GM23248 (cell line): ENCODE measurements at regions not wholly inside any gene's neighbourhood (a gene's known extent, or its start where the extent isn't known, plus 50 kb on each side); places are given as distances from the start of the nearest gene placed in this dataset.
A peak's percentile ranks its signal among the peaks of the same experiment; 100 is the strongest.

Experiments used
- DNase-seq: peaks from one replicate; pipeline ENCODE4 v3.0.0-alpha.2; 2015
- H2AFZ ChIP-seq: fragments of 200-600 bp; sonication (generic); 2 replicates; pipeline ENCODE4 v1.6.1; 2016; ENCODE audit warnings: antibody characterized with exemption
- H3F3A ChIP-seq: fragments of 200-600 bp; sonication (generic); 2 replicates; pipeline ENCODE4 v1.6.1; 2016; ENCODE audit warnings: mild to moderate bottlenecking, antibody characterized with exemption, mixed run types; ENCODE audit not compliant: insufficient read depth
- H3K27ac ChIP-seq: fragments of 200-600 bp; sonication (generic); 2 replicates; pipeline ENCODE4 v1.5.1; 2016; ENCODE audit warnings: mild to moderate bottlenecking
- H3K27me3 ChIP-seq: fragments of 200-600 bp; sonication (generic); replicated peaks from 2 replicates; pipeline ENCODE4 v1.6.1; 2016; ENCODE audit warnings: mild to moderate bottlenecking; ENCODE audit not compliant: insufficient read depth
- H3K36me3 ChIP-seq: fragments of 200-600 bp; sonication (generic); 2 replicates; pipeline ENCODE4 v1.6.1; 2016; ENCODE audit warnings: low read depth, mild to moderate bottlenecking
- H3K4me1 ChIP-seq: fragments of 200-600 bp; sonication (generic); 2 replicates; pipeline ENCODE4 v1.6.1; 2016; ENCODE audit warnings: mild to moderate bottlenecking; ENCODE audit not compliant: insufficient read depth
- H3K4me2 ChIP-seq: fragments of 200-600 bp; sonication (generic); one replicate; pipeline ENCODE4 v1.6.1; 2016; ENCODE audit warnings: mild to moderate bottlenecking; ENCODE audit not compliant: unreplicated experiment
- H3K4me3 ChIP-seq: fragments of 200-600 bp; sonication (generic); 2 replicates; pipeline ENCODE4 v1.5.1; 2016; ENCODE audit warnings: mild to moderate bottlenecking
- H3K79me2 ChIP-seq: fragments of 200-600 bp; sonication (generic); 2 replicates; pipeline ENCODE4 v1.6.1; 2016; ENCODE audit warnings: mild to moderate bottlenecking; ENCODE audit not compliant: insufficient read depth
- H3K9ac ChIP-seq: fragments of 200-600 bp; sonication (generic); 2 replicates; pipeline ENCODE4 v1.6.1; 2016; ENCODE audit warnings: mild to moderate bottlenecking
- H3K9me2 ChIP-seq: fragments of 200-600 bp; sonication (generic); 2 replicates; pipeline ENCODE4 v1.6.1; 2016; ENCODE audit warnings: mixed run types, mild to moderate bottlenecking, moderate library complexity; ENCODE audit not compliant: insufficient read depth
- H3K9me3 ChIP-seq: fragments of 200-600 bp; sonication (generic); one replicate; pipeline ENCODE4 v1.6.1; 2017; ENCODE audit warnings: low read depth
- H4K20me1 ChIP-seq: fragments of 200-600 bp; sonication (generic); 2 replicates; pipeline ENCODE4 v1.6.0; 2016; ENCODE audit not compliant: insufficient read depth
- EZH2 ChIP-seq: fragments of 200-600 bp; sonication (generic); IDR thresholded peaks from 2 replicates; pipeline ENCODE4 v1.6.1; 2018; ENCODE audit warnings: antibody characterized with exemption, mild to moderate bottlenecking; ENCODE audit not compliant: insufficient read depth, poor library complexity, severe bottlenecking
- EZH2phosphoT487 ChIP-seq: fragments of 200-600 bp; sonication (generic); IDR thresholded peaks from 2 replicates; pipeline ENCODE4 v1.6.1; 2018; ENCODE audit warnings: antibody characterized with exemption, moderate library complexity, mild to moderate bottlenecking, low read depth; ENCODE audit not compliant: insufficient read depth
- WGBS, 2 experiments: methylation state at CpG; one replicate each; pipeline ENCODE4 v1.1.6; 2015 to 2017; ENCODE audit warnings: low lambda C conversion rate in 2 of 2, low coverage in 1 of 2; ENCODE audit errors: missing lambda C conversion rate in 2 of 2; 5-methylcytosine and 5-hydroxymethylcytosine counted together
- in situ Hi-C: fragments of 300-500 bp; cut with MboI; formaldehyde crosslinking; loops from 2 replicates; pipeline ENCODE4 v1.15.0; 2020

DNA sequence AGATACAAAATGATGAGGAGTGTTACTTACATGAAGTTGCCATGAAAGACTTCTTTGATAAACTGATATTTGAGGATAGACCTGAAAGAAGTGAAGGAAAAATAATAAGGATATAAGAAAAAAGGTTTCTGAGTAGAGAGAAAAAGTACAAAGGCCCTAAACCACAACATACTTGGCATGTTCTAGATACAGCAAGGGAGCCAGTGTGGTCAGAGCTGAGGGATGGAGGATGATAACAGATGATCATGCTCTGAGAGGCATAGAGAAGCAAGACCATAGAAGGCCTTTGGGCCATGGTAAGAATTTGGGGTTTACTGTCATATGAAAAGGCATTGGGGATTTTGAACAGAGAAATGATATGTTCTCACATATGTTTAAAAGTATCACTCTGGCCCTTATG is 424.1 kb upstream of the CHST9 start:
- no peaks in the 10 kb centered on the region for H3K4me1 ChIP-seq
- no peaks in the 10 kb centered on the region for H3K79me2 ChIP-seq
- no peaks in the 10 kb centered on the region for H3K36me3 ChIP-seq
- H3K4me3 ChIP-seq, result no peak overlapping the region
- H3F3A ChIP-seq, result no peaks in the 10 kb centered on the region
- H3K27me3 ChIP-seq, result no peaks in the 10 kb centered on the region
- no peak for DNase-seq
- no peaks in the 10 kb centered on the region for H3K9me2 ChIP-seq
- in situ Hi-C loops, result no loop called here
- H2AFZ ChIP-seq, result no peak overlapping the region
- H3K27ac ChIP-seq, result no peak overlapping the region
- H4K20me1 ChIP-seq, result no peaks in the 10 kb centered on the region
- H3K4me2 ChIP-seq, result no peak overlapping the region
- H3K9ac ChIP-seq, result no peak overlapping the region
- TF ChIP-seq EZH2 (no peak), EZH2phosphoT487 (no peak)
- H3K9me3 ChIP-seq, result no peaks in the 10 kb centered on the region

- Histone ChIP-seq H3K36me3 (no peaks in the 10 kb centered on the region), H4K20me1 (no peaks in the 10 kb centered on the region), H3K79me2 (no peaks in the 10 kb centered on the region), H3K4me1 (no peaks in the 10 kb centered on the region), H2AFZ (no peak overlapping the region), H3K9ac (no peak overlapping the region), H3F3A (no peaks in the 10 kb centered on the region), H3K4me2 (no peak overlapping the region), H3K27me3 (no peaks in the 10 kb centered on the region), H3K4me3 (no peak overlapping the region), H3K27ac (no peak overlapping the region), H3K9me3 (no peaks in the 10 kb centered on the region), H3K9me2 (no peaks in the 10 kb centered on the region)
- 68% methylated on average over 3 of the region's 3 CpGs for WGBS, 2 experiments
- DNase-seq, result peak; percentile 27
- in situ Hi-C loops, result no loop called here
- no peak for TF ChIP-seq EZH2
- no peak for TF ChIP-seq EZH2phosphoT487
These were observed 423.6 kb upstream of the CHST9 start for GRCh38 chr18:27608742-27609141.

DNA sequence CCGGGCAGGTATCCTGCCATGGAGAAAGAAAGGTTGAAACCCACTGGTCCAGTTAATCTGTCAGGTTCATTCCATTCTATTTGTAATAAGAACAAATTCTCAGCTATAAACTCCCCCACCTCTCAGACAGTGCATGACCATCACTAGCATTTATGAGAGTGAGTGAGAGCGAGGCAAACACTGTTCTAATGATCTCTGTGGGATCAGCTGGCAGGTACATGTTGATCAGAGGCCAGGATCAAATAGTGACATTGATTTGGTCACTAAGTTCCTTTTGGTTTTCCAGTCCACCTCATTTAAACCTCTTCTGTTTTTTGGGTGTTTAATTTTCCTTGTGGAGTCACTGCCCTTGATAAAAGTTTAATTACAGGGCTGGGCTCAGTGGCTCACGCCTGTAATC is 423.1 kb upstream of the CHST9 start:
- H3K79me2 ChIP-seq, result no peaks in the 10 kb centered on the region
- H4K20me1 ChIP-seq, result no peaks in the 10 kb centered on the region
- TF ChIP-seq EZH2 (no peak), EZH2phosphoT487 (no peak)
- no peak overlapping the region for H3K4me2 ChIP-seq
- H3K36me3 ChIP-seq, result no peaks in the 10 kb centered on the region
- H3K9me3 ChIP-seq, result no peaks in the 10 kb centered on the region
- no peak overlapping the region for H3K4me3 ChIP-seq
- no peak for DNase-seq
- H3F3A ChIP-seq, result no peaks in the 10 kb centered on the region
- H2AFZ ChIP-seq, result no peak overlapping the region
- no peaks in the 10 kb centered on the region for H3K9me2 ChIP-seq
- in situ Hi-C loops, result no loop called here
- H3K27me3 ChIP-seq, result no peaks in the 10 kb centered on the region
- WGBS, 2 experiments, result 68 to 77% methylated on average over 3 of the region's 3 CpGs
- H3K9ac ChIP-seq, result no peak overlapping the region
- H3K27ac ChIP-seq, result no peak overlapping the region
- no peaks in the 10 kb centered on the region for H3K4me1 ChIP-seq

DNA sequence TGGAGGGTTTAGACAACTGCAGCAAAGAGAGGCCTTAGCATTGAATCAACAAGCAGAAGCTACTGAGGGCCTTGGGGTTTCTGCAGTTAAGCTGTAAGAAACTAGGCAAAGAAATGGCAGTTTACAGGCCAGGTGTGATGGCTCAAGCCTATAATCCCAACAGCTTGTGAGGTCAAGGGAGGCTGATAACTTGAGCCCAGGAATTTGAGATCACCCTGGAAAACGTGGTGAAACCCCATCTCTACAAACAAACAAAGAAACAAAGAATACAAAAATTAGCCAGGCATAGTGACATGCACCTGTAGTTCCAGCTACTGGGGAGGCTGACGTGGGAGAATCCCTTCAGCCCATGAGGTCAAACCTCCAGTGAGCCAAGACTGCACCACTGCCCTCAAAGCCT is 421.6 kb upstream of the CHST9 start:
- Histone ChIP-seq H3K79me2 (no peaks in the 10 kb centered on the region), H3F3A (no peaks in the 10 kb centered on the region), H3K9me3 (no peaks in the 10 kb centered on the region), H3K27ac (no peak overlapping the region), H3K4me2 (no peak overlapping the region), H3K9ac (no peak overlapping the region), H3K9me2 (no peaks in the 10 kb centered on the region), H3K27me3 (no peaks in the 10 kb centered on the region), H3K4me1 (no peaks in the 10 kb centered on the region), H2AFZ (no peak overlapping the region), H3K36me3 (no peaks in the 10 kb centered on the region), H3K4me3 (no peak overlapping the region), H4K20me1 (no peaks in the 10 kb centered on the region)
- 30 to 32% methylated on average over 2 of the region's 2 CpGs for WGBS, 2 experiments
- TF ChIP-seq EZH2phosphoT487, result no peak
- no peak for TF ChIP-seq EZH2
- DNase-seq, result no peak
- in situ Hi-C loops, result no loop called here

DNA sequence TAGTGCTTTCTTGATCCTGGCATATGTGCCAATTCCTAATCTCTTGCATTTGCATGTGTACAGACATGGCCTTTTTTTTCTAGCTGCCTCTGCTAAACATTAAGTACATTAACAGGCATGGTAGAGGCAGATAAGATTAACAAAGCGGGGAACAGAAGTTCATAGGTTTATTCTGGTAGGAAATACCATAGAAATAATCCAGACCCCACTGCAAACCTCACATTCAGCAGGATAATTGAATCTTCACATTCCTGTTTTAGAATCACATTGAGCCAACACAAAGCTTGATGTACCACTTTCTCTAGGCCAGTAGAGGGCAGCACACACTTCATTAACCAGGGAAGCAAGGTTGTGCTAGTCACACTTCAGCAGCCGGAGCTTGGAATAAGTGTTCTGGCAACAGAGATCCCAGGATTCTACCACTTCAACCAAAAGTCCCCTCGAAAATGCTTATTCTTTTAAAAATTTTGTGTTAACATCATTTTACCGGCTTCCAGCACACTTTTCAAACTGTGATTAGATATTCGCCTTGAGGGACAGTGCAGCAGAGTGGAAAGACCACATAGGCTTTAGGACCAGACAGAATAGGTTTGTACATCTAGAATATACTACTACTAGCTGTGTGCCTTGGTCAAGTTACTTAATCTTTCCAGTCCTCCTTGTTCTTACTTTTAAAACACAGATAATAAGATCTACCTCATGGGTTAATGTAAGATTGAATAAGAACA is 420.2 kb upstream of the CHST9 start:
- Histone ChIP-seq H3K9me2 (no peaks in the 10 kb centered on the region), H3K4me3 (no peak overlapping the region), H4K20me1 (no peaks in the 10 kb centered on the region), H2AFZ (no peak overlapping the region), H3K4me1 (no peaks in the 10 kb centered on the region), H3K27me3 (no peaks in the 10 kb centered on the region), H3K9ac (no peak overlapping the region), H3K36me3 (no peaks in the 10 kb centered on the region), H3K79me2 (no peaks in the 10 kb centered on the region), H3K9me3 (no peaks in the 10 kb centered on the region), H3K27ac (no peak overlapping the region), H3F3A (no peaks in the 10 kb centered on the region), H3K4me2 (no peak overlapping the region)
- DNase-seq, result peak; percentile 81
- in situ Hi-C loops, result no loop called here
- TF ChIP-seq EZH2, result no peak
- TF ChIP-seq EZH2phosphoT487, result no peak
- WGBS, 2 experiments, result 19 to 25% methylated on average over 5 of the region's 5 CpGs
